Cerebellar cortex (tissue), 1 donor: ENCODE measurements at regions not wholly inside any gene's neighbourhood (a gene's known extent, or its start where the extent isn't known, plus 50 kb on each side); places are given as distances from the start of the nearest gene placed in this dataset.

Experiments used
- DNase-seq: peaks from one replicate; pipeline ENCODE4 v3.0.0-alpha.2; 2015; ENCODE audit warnings: low spot score

GRCh38 chr4:147425019-147425418, 55.9 kb upstream of the EDNRA start:
- no peak for DNase-seq

- DNase-seq, result no peak
Measured at GRCh38 chr4:147428583-147428982, 52.3 kb upstream of the EDNRA start.

GRCh38 chr4:147430111-147430510, 50.8 kb upstream of the EDNRA start:
- no peak for DNase-seq
